Kidney epithelial cell (primary cell): ENCODE measurements at regions not wholly inside any gene's neighbourhood (a gene's known extent, or its start where the extent isn't known, plus 50 kb on each side); places are given as distances from the start of the nearest gene placed in this dataset.

ENCODE experiments used
- DNase-seq: peaks from one replicate; pipeline ENCODE4 v3.0.0-alpha.2; 2010; ENCODE audit warnings: low read depth
- H3K27me3 ChIP-seq: 2 replicates; pipeline ENCODE4 v1.6.0; 2011; ENCODE audit warnings: low read length; ENCODE audit not compliant: control insufficient read depth, insufficient read depth
- H3K36me3 ChIP-seq: 2 replicates; pipeline ENCODE4 v1.5.1; 2011; ENCODE audit warnings: low read length; ENCODE audit not compliant: control insufficient read depth, insufficient read depth
- H3K4me3 ChIP-seq: 2 replicates; pipeline ENCODE4 v1.5.1; 2011; ENCODE audit warnings: low read depth, mild to moderate bottlenecking, control low read depth, low read length
- TF ChIP-seq, protein P1 (sequence below): IDR thresholded peaks from 2 replicates; pipeline ENCODE4 v1.5.1; 2011; ENCODE audit warnings: mild to moderate bottlenecking, moderate library complexity, low read length, control low read depth, inconsistent platforms; ENCODE audit not compliant: insufficient read depth, poor library complexity, severe bottlenecking

DNA sequence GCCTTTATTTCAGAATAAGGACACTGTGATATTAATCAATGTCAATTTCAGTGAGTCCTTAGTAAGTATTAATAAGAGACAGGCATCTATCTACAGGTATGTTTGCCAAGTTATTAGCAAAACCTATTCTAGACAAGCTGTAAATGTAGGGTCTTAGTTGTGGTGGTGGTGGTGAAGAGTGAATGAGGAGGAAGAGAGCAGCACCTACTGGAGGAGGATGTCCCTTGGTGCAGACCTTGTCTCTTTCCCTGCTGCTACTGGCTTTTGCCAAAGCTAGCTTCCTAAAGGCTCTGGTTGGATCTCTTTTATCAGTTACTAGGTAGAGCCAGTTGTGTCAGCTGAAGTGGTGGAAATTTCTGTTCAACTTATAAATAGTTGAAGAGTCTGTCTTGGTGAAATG lies 304.8 kb upstream of the ATP2B1 start:
- no peaks in the 10 kb centered on the region for H3K27me3 ChIP-seq
- no peaks in the 10 kb centered on the region for H3K36me3 ChIP-seq

DNA sequence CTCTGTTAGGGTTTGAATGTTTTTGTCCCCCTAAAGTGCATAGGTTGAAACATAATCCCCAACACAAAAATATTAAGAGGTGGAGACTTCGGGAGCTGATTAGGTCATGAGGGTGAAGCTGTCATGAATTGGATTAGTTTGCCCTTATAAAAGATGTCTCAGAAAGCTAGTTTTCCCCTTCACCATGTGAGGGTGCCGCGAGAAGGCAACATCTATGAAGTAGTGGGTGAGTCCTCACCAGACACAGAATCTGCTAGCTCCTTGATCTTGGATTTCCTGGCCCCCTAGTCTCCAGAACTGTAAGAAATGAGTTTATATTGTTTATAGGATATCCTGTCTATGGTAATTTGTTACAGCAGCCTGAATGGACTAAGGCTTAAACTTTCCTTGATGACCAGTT lies 301.5 kb upstream of the ATP2B1 start:
- DNase-seq = no peak
- no peak overlapping the region for H3K4me3 ChIP-seq
- no peaks in the 10 kb centered on the region for H3K27me3 ChIP-seq
- TF ChIP-seq, protein P1, sequence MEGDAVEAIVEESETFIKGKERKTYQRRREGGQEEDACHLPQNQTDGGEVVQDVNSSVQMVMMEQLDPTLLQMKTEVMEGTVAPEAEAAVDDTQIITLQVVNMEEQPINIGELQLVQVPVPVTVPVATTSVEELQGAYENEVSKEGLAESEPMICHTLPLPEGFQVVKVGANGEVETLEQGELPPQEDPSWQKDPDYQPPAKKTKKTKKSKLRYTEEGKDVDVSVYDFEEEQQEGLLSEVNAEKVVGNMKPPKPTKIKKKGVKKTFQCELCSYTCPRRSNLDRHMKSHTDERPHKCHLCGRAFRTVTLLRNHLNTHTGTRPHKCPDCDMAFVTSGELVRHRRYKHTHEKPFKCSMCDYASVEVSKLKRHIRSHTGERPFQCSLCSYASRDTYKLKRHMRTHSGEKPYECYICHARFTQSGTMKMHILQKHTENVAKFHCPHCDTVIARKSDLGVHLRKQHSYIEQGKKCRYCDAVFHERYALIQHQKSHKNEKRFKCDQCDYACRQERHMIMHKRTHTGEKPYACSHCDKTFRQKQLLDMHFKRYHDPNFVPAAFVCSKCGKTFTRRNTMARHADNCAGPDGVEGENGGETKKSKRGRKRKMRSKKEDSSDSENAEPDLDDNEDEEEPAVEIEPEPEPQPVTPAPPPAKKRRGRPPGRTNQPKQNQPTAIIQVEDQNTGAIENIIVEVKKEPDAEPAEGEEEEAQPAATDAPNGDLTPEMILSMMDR = no peak
- H3K36me3 ChIP-seq = no peaks in the 10 kb centered on the region

More for the DNA sequence above, 304.8 kb upstream of the ATP2B1 start:
- H3K4me3 ChIP-seq = no peak overlapping the region
- TF ChIP-seq, protein P1 = no peak
- no peak for DNase-seq

DNA sequence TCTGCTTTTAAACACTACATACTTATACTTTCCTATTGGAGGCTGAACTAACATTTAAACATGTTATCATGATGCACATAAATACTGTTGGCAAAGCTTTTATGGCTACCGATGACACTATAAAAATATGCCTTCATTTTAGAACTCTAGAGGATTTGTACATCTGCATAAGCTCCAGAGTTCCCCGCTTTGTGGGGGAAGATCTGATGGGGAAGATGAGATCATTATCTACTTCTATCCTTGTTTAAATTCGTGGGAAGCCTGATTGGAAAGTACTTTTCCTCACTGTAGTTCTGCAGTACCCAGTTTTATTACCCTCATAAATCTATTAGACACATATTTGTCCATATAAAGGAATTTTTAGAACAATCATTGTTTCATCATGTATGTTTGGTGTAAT lies 299.6 kb upstream of the ATP2B1 start:
- Histone ChIP-seq H3K27me3 (no peaks in the 10 kb centered on the region), H3K4me3 (no peak overlapping the region), H3K36me3 (no peaks in the 10 kb centered on the region)
- TF ChIP-seq, protein P1 = no peak
- DNase-seq = no peak

DNA sequence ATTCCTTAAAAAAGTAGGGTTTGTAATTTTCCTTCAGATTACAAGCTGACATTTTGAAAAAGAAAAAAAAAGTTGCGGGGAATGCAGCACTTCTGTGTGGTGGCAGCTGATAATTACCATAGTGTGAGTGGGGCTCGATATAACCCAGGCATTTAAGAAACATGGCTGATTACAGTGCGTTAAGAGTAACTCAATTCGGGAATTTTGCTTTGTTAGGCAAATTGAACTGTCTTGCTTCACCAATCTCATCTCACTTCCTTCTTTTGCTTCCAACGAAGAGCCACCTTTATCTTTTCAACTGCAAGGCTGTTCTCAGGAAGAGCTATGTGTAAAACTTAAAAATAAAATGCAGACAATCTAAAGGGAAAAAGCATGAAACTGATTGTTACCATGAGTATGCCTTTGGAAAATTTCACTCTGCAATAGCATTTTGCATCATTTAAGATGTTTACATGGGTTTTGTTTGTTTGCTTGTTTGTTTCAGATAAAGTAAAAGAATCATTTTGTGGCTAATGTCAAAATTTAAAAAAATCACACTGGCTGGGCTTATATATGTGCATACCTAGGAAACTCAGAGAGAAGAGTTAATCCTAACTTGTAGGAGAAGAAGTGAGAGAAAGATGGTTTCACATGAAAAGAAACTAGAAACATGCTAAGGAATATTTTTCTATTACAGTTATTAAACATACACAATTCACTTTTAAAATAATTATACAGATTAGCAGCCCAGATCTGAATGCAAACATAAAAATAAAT lies 295.9 kb upstream of the ATP2B1 start:
- Histone ChIP-seq H3K36me3 (no peaks in the 10 kb centered on the region), H3K27me3 (no peaks in the 10 kb centered on the region), H3K4me3 (no peak overlapping the region)
- TF ChIP-seq, protein P1 = no peak
- no peak for DNase-seq

DNA sequence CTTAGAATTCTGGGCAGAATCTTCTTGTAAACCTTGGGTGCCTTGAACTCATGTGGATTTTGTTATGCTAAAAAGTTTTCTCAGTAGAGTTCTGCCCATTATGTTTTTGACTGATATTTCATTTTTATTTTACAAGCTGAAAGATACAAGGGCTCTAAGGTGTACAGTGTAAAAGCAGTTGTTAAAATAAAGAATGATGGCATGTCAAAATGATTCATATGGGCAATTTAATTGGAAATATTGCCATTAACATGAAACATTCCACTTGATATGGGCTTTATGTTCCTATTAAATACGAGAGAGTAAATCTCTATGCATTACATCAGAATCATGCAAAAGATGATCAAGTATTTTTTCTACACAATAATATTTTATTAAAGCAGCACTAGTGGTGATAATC lies 295.1 kb upstream of the ATP2B1 start:
- H3K36me3 ChIP-seq = no peaks in the 10 kb centered on the region
- TF ChIP-seq, protein P1 = no peak
- DNase-seq = no peak

DNA sequence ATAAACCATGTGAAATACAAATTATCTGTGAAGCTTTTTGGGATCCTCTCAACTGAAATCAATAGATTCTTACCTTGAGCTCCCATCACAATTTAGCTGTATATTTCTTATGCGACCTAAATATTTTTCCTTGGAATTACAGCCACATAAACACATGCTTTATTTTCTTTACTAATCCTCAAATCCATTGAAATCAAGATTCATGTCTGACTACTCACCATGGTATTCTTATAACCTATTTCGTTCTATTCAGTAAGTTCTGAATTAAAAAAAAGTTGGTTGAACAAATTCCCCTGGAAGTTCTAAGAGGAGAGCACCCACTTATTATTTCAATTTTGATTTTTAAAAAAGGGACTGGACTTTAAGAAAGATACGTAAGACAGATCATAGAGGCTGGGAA lies 292.1 kb upstream of the ATP2B1 start:
- Histone ChIP-seq H3K4me3 (no peak overlapping the region), H3K36me3 (no peaks in the 10 kb centered on the region), H3K27me3 (no peaks in the 10 kb centered on the region)
- TF ChIP-seq, protein P1 = no peak
- no peak for DNase-seq

More for the DNA sequence above, 295.1 kb upstream of the ATP2B1 start:
- H3K4me3 ChIP-seq = no peak overlapping the region
- no peaks in the 10 kb centered on the region for H3K27me3 ChIP-seq
